Smooth muscle cell (in vitro differentiated cells): ENCODE measurements at regions not wholly inside any gene's neighbourhood (a gene's known extent, or its start where the extent isn't known, plus 50 kb on each side); places are given as distances from the start of the nearest gene placed in this dataset.

Experiments used
- DNase-seq: peaks from one replicate; lab custom pipeline; 2025; ENCODE audit not compliant: unreplicated experiment; lab: John Stamatoyannopoulos, UW
- H2AFZ ChIP-seq: fragments of 200-600 bp; sonication (generic); 2 replicates; pipeline ENCODE4 v1.6.0; 2016; ENCODE audit warnings: antibody characterized with exemption, low read depth, mild to moderate bottlenecking
- H3F3A ChIP-seq: fragments of 200-600 bp; sonication (generic); 2 replicates; pipeline ENCODE4 v1.6.0; 2017; ENCODE audit warnings: antibody characterized with exemption, low read depth
- H3K27ac ChIP-seq: fragments of 200-600 bp; sonication (generic); 2 replicates; pipeline ENCODE4 v1.5.1; 2016; ENCODE audit warnings: low read depth, mild to moderate bottlenecking
- H3K27me3 ChIP-seq: fragments of 200-600 bp; sonication (generic); 2 replicates; pipeline ENCODE4 v1.6.1; 2016; ENCODE audit warnings: low read depth, mild to moderate bottlenecking
- H3K36me3 ChIP-seq: fragments of 200-600 bp; sonication (generic); 2 replicates; pipeline ENCODE4 v1.5.1; 2016; ENCODE audit warnings: low read depth
- H3K4me1 ChIP-seq: fragments of 200-600 bp; sonication (generic); 2 replicates; pipeline ENCODE4 v1.5.1; 2016; ENCODE audit warnings: low read depth
- H3K4me2 ChIP-seq: fragments of 200-600 bp; sonication (generic); 2 replicates; pipeline ENCODE4 v1.6.0; 2016; ENCODE audit warnings: mild to moderate bottlenecking
- H3K4me3 ChIP-seq: fragments of 200-600 bp; sonication (generic); 2 replicates; pipeline ENCODE4 v1.5.1; 2016; ENCODE audit warnings: mild to moderate bottlenecking
- H3K79me2 ChIP-seq: fragments of 200-600 bp; sonication (generic); 2 replicates; pipeline ENCODE4 v1.6.0; 2016; ENCODE audit warnings: low read depth, mild to moderate bottlenecking
- H3K9ac ChIP-seq: fragments of 200-600 bp; sonication (generic); 2 replicates; pipeline ENCODE4 v1.6.0; 2016; ENCODE audit warnings: low read depth
- H3K9me3 ChIP-seq: fragments of 200-600 bp; sonication (generic); replicated peaks from 2 replicates; pipeline ENCODE4 v1.5.1; 2016; ENCODE audit warnings: low read depth
- H4K20me1 ChIP-seq: fragments of 200-600 bp; sonication (generic); 2 replicates; pipeline ENCODE4 v1.6.0; 2016; ENCODE audit warnings: low read depth
- CTCF ChIP-seq: fragments of 200-600 bp; sonication (generic); IDR thresholded peaks from 2 replicates; pipeline ENCODE4 v1.5.1; 2017; ENCODE audit warnings: borderline replicate concordance, mild to moderate bottlenecking, antibody characterized with exemption; ENCODE audit not compliant: insufficient read depth, poor library complexity, severe bottlenecking
- WGBS: methylation state at CpG from one replicate; pipeline ENCODE4 v1.1.7; 2016; ENCODE audit warnings: low lambda C conversion rate; 5-methylcytosine and 5-hydroxymethylcytosine counted together

DNA sequence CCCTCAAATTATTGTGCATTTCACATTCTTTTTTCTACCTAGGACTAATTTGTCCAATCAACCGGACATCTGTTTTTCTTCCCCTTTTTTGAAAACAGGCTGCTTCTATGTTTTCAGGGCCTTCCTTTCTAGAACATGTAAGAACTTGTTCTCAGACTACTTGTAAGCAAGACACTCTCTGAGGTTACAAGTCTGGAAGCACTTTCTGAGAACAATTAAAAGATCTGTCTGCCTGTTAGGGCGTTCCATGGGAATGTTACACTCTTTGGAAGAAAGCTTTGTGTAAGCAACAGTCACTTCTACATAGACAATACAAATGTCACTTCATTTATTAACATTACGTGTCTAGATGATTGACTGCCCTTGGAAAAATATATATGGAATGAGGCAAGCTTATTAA lies 50.9 kb upstream of the HSPB3 start:
- Histone ChIP-seq H3K79me2 (no peaks in the 10 kb centered on the region), H3K9ac (peak overlapping the region; percentile 52), H3K27ac (peak overlapping the region; percentile 82), H3K4me3 (no peak overlapping the region), H3K4me1 (peaks cover 9% of the 10 kb centered on the region), H3K36me3 (no peaks in the 10 kb centered on the region), H3K27me3 (no peaks in the 10 kb centered on the region), H2AFZ (peak overlapping the region; percentile 92), H3F3A (no peaks in the 10 kb centered on the region), H4K20me1 (no peaks in the 10 kb centered on the region), H3K9me3 (no peaks in the 10 kb centered on the region), H3K4me2 (peak overlapping the region; percentile 47)
- DNase-seq: no peak
- no peak for TF ChIP-seq CTCF
- 65% methylated on average over 3 of the region's 3 CpGs for WGBS

- peak overlapping the region; percentile 52 for H3K9ac ChIP-seq
- 91% methylated on average over 4 of the region's 4 CpGs for WGBS
- no peaks in the 10 kb centered on the region for H4K20me1 ChIP-seq
- H3F3A ChIP-seq: no peaks in the 10 kb centered on the region
- no peaks in the 10 kb centered on the region for H3K9me3 ChIP-seq
- no peak overlapping the region for H3K4me3 ChIP-seq
- H3K36me3 ChIP-seq: no peaks in the 10 kb centered on the region
- H2AFZ ChIP-seq: peak overlapping the region; percentile 92
- H3K4me2 ChIP-seq: peak overlapping the region; percentile 47
- H3K79me2 ChIP-seq: no peaks in the 10 kb centered on the region
- TF ChIP-seq CTCF: no peak
- H3K27ac ChIP-seq: peak overlapping the region; percentile 82
- peaks cover 9% of the 10 kb centered on the region for H3K4me1 ChIP-seq
- H3K27me3 ChIP-seq: no peaks in the 10 kb centered on the region
- no peak for DNase-seq
Observed at GRCh38 chr5:54403885-54404416, 51.5 kb upstream of the HSPB3 start.

GRCh38 chr5:54403121-54403520 lies 52.4 kb upstream of the HSPB3 start:
- no peak overlapping the region for H2AFZ ChIP-seq
- DNase-seq: no peak
- 70% methylated on average over 2 of the region's 2 CpGs for WGBS
- TF ChIP-seq CTCF: no peak
- H3K79me2 ChIP-seq: no peaks in the 10 kb centered on the region
- H3K9me3 ChIP-seq: no peaks in the 10 kb centered on the region
- H3K4me1 ChIP-seq: peaks cover 9% of the 10 kb centered on the region
- H3F3A ChIP-seq: no peaks in the 10 kb centered on the region
- H3K4me2 ChIP-seq: peak overlapping the region; percentile 17
- peak overlapping the region; percentile 21 for H3K9ac ChIP-seq
- no peaks in the 10 kb centered on the region for H3K27me3 ChIP-seq
- no peaks in the 10 kb centered on the region for H3K36me3 ChIP-seq
- H3K27ac ChIP-seq: peak overlapping the region; percentile 82
- no peaks in the 10 kb centered on the region for H4K20me1 ChIP-seq
- no peak overlapping the region for H3K4me3 ChIP-seq

DNA sequence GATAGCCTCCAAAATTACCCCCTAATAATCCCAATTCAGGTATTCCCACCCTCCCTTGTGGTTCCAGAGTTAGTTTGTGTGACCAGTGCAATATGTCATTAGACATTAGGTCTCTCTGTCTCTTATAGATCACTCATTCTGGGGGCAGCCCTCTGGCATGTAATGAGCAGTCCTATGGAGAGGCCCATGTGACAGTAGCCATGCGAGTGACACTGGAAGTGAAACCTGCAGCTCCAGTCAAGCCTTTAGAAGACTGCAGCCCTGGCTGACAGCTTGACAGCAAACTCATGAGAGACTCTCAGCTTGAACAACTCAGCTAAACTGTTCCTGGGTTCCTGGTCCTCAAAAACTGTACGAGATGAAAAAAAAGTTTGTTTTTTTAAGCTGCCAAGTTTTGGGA lies 54.0 kb upstream of the HSPB3 start:
- no peak overlapping the region for H2AFZ ChIP-seq
- no peaks in the 10 kb centered on the region for H3K36me3 ChIP-seq
- peak overlapping the region; percentile 82 for H3K27ac ChIP-seq
- no peak for TF ChIP-seq CTCF
- H3K9me3 ChIP-seq: no peaks in the 10 kb centered on the region
- no peaks in the 10 kb centered on the region for H3F3A ChIP-seq
- 40% methylated on average over 2 of the region's 2 CpGs for WGBS
- no peak overlapping the region for H3K4me2 ChIP-seq
- H3K27me3 ChIP-seq: no peaks in the 10 kb centered on the region
- H3K4me1 ChIP-seq: peaks cover 9% of the 10 kb centered on the region
- H3K4me3 ChIP-seq: no peak overlapping the region
- no peak for DNase-seq
- no peak overlapping the region for H3K9ac ChIP-seq
- H3K79me2 ChIP-seq: no peaks in the 10 kb centered on the region
- H4K20me1 ChIP-seq: no peaks in the 10 kb centered on the region
